HCT116 (cell line): ENCODE measurements at regions not wholly inside any gene's neighbourhood (a gene's known extent, or its start where the extent isn't known, plus 50 kb on each side); places are given as distances from the start of the nearest gene placed in this dataset.

Source experiments
- ATAC-seq: fragments of 200-7000 bp; cut with Tn5 transposase; 2 replicates; pipeline ENCODE4 v1.9.1; 2020; ENCODE audit warnings: mild to moderate bottlenecking, moderate library complexity
- BruUV-seq: library from RNA; stranded (reverse); fragments of 400-500 nt; replicated peaks from 2 replicates; lab custom pipeline; 2021; lab: Mats Ljungman, UMichigan
- CTCF ChIA-PET: fragments of 300-600 bp; sonication (Branson Sonifier 250); formaldehyde crosslinking; loops from one replicate; lab custom pipeline; 2021; ENCODE audit warnings: antibody characterized with exemption; lab: Charles Lee
- POLR2A ChIA-PET: fragments of 300-600, 350-600 bp; sonication (Branson Sonifier 250); formaldehyde crosslinking; loops from one replicate; lab custom pipeline; 2021; ENCODE audit warnings: antibody characterized with exemption; lab: Charles Lee
- RAD21 ChIA-PET, 2 experiments: fragments of 300-600 bp; sonication (Branson Sonifier 250); formaldehyde crosslinking; loops; one replicate each; lab custom pipeline; 2023; ENCODE audit warnings: low total read pairs in 2 of 2; ENCODE audit not compliant: uncharacterized antibody in 2 of 2, unreplicated experiment in 2 of 2, low non-redundant PET in 1 of 2; lab: Charles Lee
- DNase-seq: peaks from one replicate; pipeline ENCODE4 v3.0.0-alpha.2; 2010; ENCODE audit warnings: low read depth, low spot score
- H2AFZ ChIP-seq: fragments of 200-600 bp; shearing (Covaris generic), sonication (generic); 2 replicates; pipeline ENCODE4 v1.6.1; 2017; ENCODE audit warnings: low read depth, mixed run types, mixed read lengths, antibody characterized with exemption, low read length; ENCODE audit not compliant: poor library complexity, severe bottlenecking
- H3K27ac ChIP-seq: 2 replicates; pipeline ENCODE4 v1.5.1; 2012; ENCODE audit warnings: low read depth, low read length
- H3K27me3 ChIP-seq: fragments of 200-600 bp; sonication (generic); 2 replicates; pipeline ENCODE4 v1.6.1; 2016; ENCODE audit warnings: mixed run types, low read length, mixed read lengths; ENCODE audit not compliant: insufficient read depth
- H3K36me3 ChIP-seq, 2 experiments: fragments of 200-500 bp in 1 of 2; fragments of 200-600 bp in 1 of 2; sonication (Bioruptor generic) in 1 of 2; sonication (generic) in 1 of 2; 2 replicates each; pipeline versions ENCODE4 v1.5.1 to v1.6.1; 2014 to 2016; ENCODE audit warnings: low read length in 2 of 2, inconsistent platforms in 1 of 2, mixed read lengths in 1 of 2, mixed run types in 1 of 2; ENCODE audit not compliant: insufficient read depth in 2 of 2, control insufficient read depth in 1 of 2
- H3K4me1 ChIP-seq, 2 experiments: fragments of 200-600 bp in 1 of 2; sonication (generic) in 1 of 2; 2 replicates each; pipeline versions ENCODE4 v1.5.1 to v1.6.1; 2012 to 2017; ENCODE audit warnings: low read length in 2 of 2, inconsistent platforms in 1 of 2, mild to moderate bottlenecking in 1 of 2, mixed read lengths in 1 of 2, mixed run types in 1 of 2, moderate library complexity in 1 of 2; ENCODE audit not compliant: insufficient read depth in 2 of 2, control insufficient read depth in 1 of 2
- H3K4me2 ChIP-seq: fragments of 200-600 bp; sonication (generic); 2 replicates; pipeline ENCODE4 v1.6.1; 2017; ENCODE audit warnings: mixed run types, low read length, mixed read lengths
- H3K4me3 ChIP-seq, 2 experiments: fragments of 200-600 bp in 1 of 2; sonication (generic) in 1 of 2; replicated peaks in 1 of 2; 2 replicates each; pipeline ENCODE4 v1.5.1; 2011 to 2016; ENCODE audit warnings: low read length in 2 of 2, control low read depth in 1 of 2, low read depth in 1 of 2, mild to moderate bottlenecking in 1 of 2, mixed read lengths in 1 of 2, mixed run types in 1 of 2
- H3K79me2 ChIP-seq: fragments of 200-600 bp; sonication (generic); 2 replicates; pipeline ENCODE4 v1.6.1; 2017; ENCODE audit warnings: mild to moderate bottlenecking, mixed run types, low read length, moderate library complexity, mixed read lengths; ENCODE audit not compliant: insufficient read depth
- H3K9ac ChIP-seq: fragments of 200-600 bp; sonication (generic); 2 replicates; pipeline ENCODE4 v1.6.1; 2016; ENCODE audit warnings: low read length, mixed read lengths
- H3K9me2 ChIP-seq: fragments of 200-600 bp; sonication (generic), shearing (Covaris generic); 2 replicates; pipeline ENCODE4 v1.6.1; 2017; ENCODE audit warnings: mixed run types, mild to moderate bottlenecking, moderate library complexity; ENCODE audit not compliant: insufficient read depth
- H3K9me3 ChIP-seq, 2 experiments: fragments of 200-500 bp in 1 of 2; fragments of 200-600 bp in 1 of 2; sonication (Bioruptor generic) in 1 of 2; sonication (generic) in 1 of 2; 2 replicates each; pipeline ENCODE4 v1.6.1; 2014 to 2017; ENCODE audit warnings: low read length in 2 of 2, mixed read lengths in 2 of 2, inconsistent platforms in 1 of 2, low read depth in 1 of 2, mild to moderate bottlenecking in 1 of 2, mixed run types in 1 of 2, moderate library complexity in 1 of 2; ENCODE audit not compliant: control insufficient read depth in 1 of 2, insufficient read depth in 1 of 2
- H4K20me1 ChIP-seq: fragments of 200-600 bp; sonication (generic), shearing (Covaris generic); 2 replicates; pipeline ENCODE4 v1.6.1; 2017; ENCODE audit warnings: mixed run types, mild to moderate bottlenecking, moderate library complexity; ENCODE audit not compliant: insufficient read depth
- CBX3 ChIP-seq: IDR thresholded peaks from 2 replicates; pipeline ENCODE4 v1.6.1; 2012; ENCODE audit warnings: low read depth
- ELF1 ChIP-seq: IDR thresholded peaks from 2 replicates; pipeline ENCODE4 v1.6.1; 2012; ENCODE audit warnings: low read depth, borderline replicate concordance
- EZH2phosphoT487 ChIP-seq: fragments of 200-600 bp; IDR thresholded peaks from 2 replicates; pipeline ENCODE4 v1.6.1; 2018; ENCODE audit warnings: antibody characterized with exemption, borderline replicate concordance
- FOSL1 ChIP-seq: IDR thresholded peaks from 2 replicates; pipeline ENCODE4 v1.6.1; 2012; ENCODE audit warnings: low read depth
- JUND ChIP-seq: IDR thresholded peaks from 2 replicates; pipeline ENCODE4 v1.6.1; 2012
- POLR2A ChIP-seq: IDR thresholded peaks from 2 replicates; pipeline ENCODE4 v1.7.0; 2011; ENCODE audit warnings: borderline replicate concordance; ENCODE audit not compliant: insufficient read depth, insufficient read length; ENCODE audit errors: extremely low read depth
- POLR2AphosphoS5 ChIP-seq: IDR thresholded peaks from 2 replicates; pipeline ENCODE4 v1.6.1; 2011; ENCODE audit warnings: mild to moderate bottlenecking, low read depth, low read length, moderate library complexity
- SIN3A ChIP-seq: IDR thresholded peaks from 2 replicates; pipeline ENCODE4 v1.6.1; 2012; ENCODE audit warnings: low read depth
- SP1 ChIP-seq: IDR thresholded peaks from 2 replicates; pipeline ENCODE4 v1.6.1; 2012; ENCODE audit warnings: low read depth
- SRF ChIP-seq: IDR thresholded peaks from 2 replicates; pipeline ENCODE4 v1.6.1; 2012; ENCODE audit warnings: low read depth
- TCF7L2 ChIP-seq: IDR thresholded peaks from 2 replicates; pipeline ENCODE4 v1.7.0; 2011; ENCODE audit warnings: borderline replicate concordance, inconsistent platforms; ENCODE audit not compliant: insufficient read depth, insufficient read length; ENCODE audit errors: extremely low read depth
- YY1 ChIP-seq: IDR thresholded peaks from 2 replicates; pipeline ENCODE4 v1.6.1; 2011; ENCODE audit warnings: low read length, low read depth, moderate library complexity, mild to moderate bottlenecking; ENCODE audit not compliant: insufficient replicate concordance; ENCODE audit errors: extremely low read depth
- ZFX ChIP-seq: fragments of 450-650 bp; IDR thresholded peaks from 2 replicates; pipeline ENCODE4 v1.6.1; 2017
- intact Hi-C: fragments of 100-400 bp; cut with micrococcal nuclease; formaldehyde crosslinking; loops from 2 replicates; pipeline ENCODE4 v1.10.0; 2022
- TF ChIP-seq, protein P1 (sequence below), 3 experiments: fragments of 200-600 bp in 1 of 3; sonication (generic) in 1 of 3; IDR thresholded peaks in 2 of 3; conservative IDR thresholded peaks in 1 of 3; 2 replicates each; pipeline ENCODE4 v1.5.1; 2012 to 2017; ENCODE audit warnings: low read depth in 2 of 3, low read length in 2 of 3, antibody characterized with exemption in 1 of 3, borderline replicate concordance in 1 of 3, control low read depth in 1 of 3, mild to moderate bottlenecking in 1 of 3, mixed read lengths in 1 of 3, mixed run types in 1 of 3, moderate library complexity in 1 of 3; ENCODE audit not compliant: insufficient read depth in 1 of 3
- TF ChIP-seq, protein P2 (sequence below): IDR thresholded peaks from 2 replicates; pipeline ENCODE4 v1.6.1; 2012

DNA sequence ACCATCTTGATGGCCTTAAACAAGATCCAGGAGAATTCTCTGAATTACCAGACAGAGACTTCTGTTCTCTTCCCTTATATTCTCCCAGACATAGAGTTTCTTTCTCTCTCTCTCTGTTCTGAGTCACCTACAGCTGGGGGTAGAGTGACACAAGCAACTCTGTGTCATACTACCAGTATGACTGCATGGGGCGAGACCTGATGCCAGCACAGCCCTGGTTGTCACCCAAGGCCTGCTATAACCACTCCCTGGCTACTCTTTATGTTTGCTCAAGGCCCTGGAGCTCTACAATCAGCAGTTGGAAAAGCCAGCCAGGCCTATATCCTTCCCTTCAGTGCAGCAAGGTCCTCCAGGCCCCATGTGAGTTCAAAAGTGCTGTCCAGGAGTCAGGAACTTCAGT is 114.2 kb upstream of the TENT5D start:
- Histone ChIP-seq H3K36me3 (no peaks in the 10 kb centered on the region), H3K79me2 (no peaks in the 10 kb centered on the region), H3K27ac (no peak overlapping the region), H3K4me3 (no peak overlapping the region), H3K9me2 (no peaks in the 10 kb centered on the region), H3K4me2 (no peak overlapping the region), H2AFZ (no peak overlapping the region), H3K27me3 (no peaks in the 10 kb centered on the region), H3K9ac (no peak overlapping the region), H3K4me1 (no peaks in the 10 kb centered on the region), H3K9me3 (no peaks in the 10 kb centered on the region), H4K20me1 (no peaks in the 10 kb centered on the region)
- ChIA-PET POLR2A (no interaction called here), RAD21 (no interaction called here), CTCF (no interaction called here)
- no TSS peak for BruUV-seq
- intact Hi-C loops: no loop called here
- no peak for TF ChIP-seq SRF
- no peak for TF ChIP-seq ZFX
- TF ChIP-seq SP1: no peak
- TF ChIP-seq POLR2AphosphoS5: no peak
- TF ChIP-seq, protein P1, sequence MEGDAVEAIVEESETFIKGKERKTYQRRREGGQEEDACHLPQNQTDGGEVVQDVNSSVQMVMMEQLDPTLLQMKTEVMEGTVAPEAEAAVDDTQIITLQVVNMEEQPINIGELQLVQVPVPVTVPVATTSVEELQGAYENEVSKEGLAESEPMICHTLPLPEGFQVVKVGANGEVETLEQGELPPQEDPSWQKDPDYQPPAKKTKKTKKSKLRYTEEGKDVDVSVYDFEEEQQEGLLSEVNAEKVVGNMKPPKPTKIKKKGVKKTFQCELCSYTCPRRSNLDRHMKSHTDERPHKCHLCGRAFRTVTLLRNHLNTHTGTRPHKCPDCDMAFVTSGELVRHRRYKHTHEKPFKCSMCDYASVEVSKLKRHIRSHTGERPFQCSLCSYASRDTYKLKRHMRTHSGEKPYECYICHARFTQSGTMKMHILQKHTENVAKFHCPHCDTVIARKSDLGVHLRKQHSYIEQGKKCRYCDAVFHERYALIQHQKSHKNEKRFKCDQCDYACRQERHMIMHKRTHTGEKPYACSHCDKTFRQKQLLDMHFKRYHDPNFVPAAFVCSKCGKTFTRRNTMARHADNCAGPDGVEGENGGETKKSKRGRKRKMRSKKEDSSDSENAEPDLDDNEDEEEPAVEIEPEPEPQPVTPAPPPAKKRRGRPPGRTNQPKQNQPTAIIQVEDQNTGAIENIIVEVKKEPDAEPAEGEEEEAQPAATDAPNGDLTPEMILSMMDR (IDR thresholded peaks at IDR 0.05 in 2 of 3, conservative IDR thresholded peaks at IDR 0.05 in 1 of 3; ENCODE audit: borderline replicate concordance in 1 of 3, insufficient read depth in 1 of 3, low read depth in 2 of 3, low read length in 2 of 3): no peak
- TF ChIP-seq TCF7L2: no peak
- TF ChIP-seq JUND: no peak
- no peak for TF ChIP-seq CBX3
- no peak for TF ChIP-seq POLR2A
- TF ChIP-seq FOSL1: no peak
- TF ChIP-seq, protein P2, sequence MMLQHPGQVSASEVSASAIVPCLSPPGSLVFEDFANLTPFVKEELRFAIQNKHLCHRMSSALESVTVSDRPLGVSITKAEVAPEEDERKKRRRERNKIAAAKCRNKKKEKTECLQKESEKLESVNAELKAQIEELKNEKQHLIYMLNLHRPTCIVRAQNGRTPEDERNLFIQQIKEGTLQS: no peak
- no peak for TF ChIP-seq EZH2phosphoT487
- TF ChIP-seq ELF1: no peak
- no peak for TF ChIP-seq SIN3A
- TF ChIP-seq YY1: no peak
- ATAC-seq: no peak
- DNase-seq: no peak
